ENCODE measurements at regions not wholly inside any gene's neighbourhood (a gene's known extent, or its start where the extent isn't known, plus 50 kb on each side); places are given as distances from the start of the nearest gene placed in this dataset.

DNA sequence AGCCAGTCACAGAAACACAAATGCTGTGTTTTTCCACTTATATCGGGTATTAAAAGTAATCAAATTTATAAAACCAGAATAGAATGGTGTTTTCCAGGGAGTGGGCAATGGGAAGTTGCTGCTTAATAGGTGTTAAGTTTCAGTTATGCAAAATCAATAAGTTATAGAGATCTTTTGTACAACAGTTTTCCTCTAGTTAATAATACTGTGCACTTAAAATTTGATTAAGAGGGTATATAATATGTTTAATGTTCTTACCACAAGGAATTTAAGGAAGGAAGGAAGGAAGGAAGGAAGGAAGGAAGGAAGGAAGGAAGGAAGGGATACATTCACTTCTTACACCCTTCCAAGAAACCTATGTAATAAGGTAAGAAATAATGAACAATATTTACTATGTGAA, 867.7 kb upstream of the CDH6 start:
- H2AFZ ChIP-seq (ENCODE audit: low read length) = no peak overlapping the region
- no peak overlapping the region for H2BK12ac ChIP-seq (ENCODE audit: insufficient read length, low read depth, low read length)
- no peak overlapping the region for H3K56ac ChIP-seq (ENCODE audit: insufficient read length, low read depth, low read length)
- H3K4me1 ChIP-seq (ENCODE audit: insufficient read depth, low read length) = no peaks in the 10 kb centered on the region
- H3K79me1 ChIP-seq (ENCODE audit: insufficient read depth, low read depth, low read length, poor library complexity, severe bottlenecking) = no peaks in the 10 kb centered on the region
- no peak overlapping the region for H3K23ac ChIP-seq (ENCODE audit: insufficient read length, low read depth, low read length)
- Mint-ChIP-seq H3K4me3 (no peak overlapping the region), H3K27me3 (ENCODE audit: low read depth) (no peaks in the 10 kb centered on the region), H3K9me3 (no peaks in the 10 kb centered on the region), H3K36me3 (ENCODE audit: insufficient read depth in 1 of 3, low read depth in 3 of 3) (no peaks in the 10 kb centered on the region), H3K4me1 (no peaks in the 10 kb centered on the region; a peak in 1 of 4 replicates), H3K27ac (no peak overlapping the region)
- no peak overlapping the region for H3K18ac ChIP-seq (ENCODE audit: insufficient read length, low read depth, low read length)
- H2BK20ac ChIP-seq (ENCODE audit: low read depth, low read length, poor library complexity, severe bottlenecking) = no peak overlapping the region
- no peak overlapping the region for H2BK15ac ChIP-seq (ENCODE audit: low read depth, low read length)
- no peaks in the 10 kb centered on the region for H3K9me3 ChIP-seq (ENCODE audit: control insufficient read depth, low read depth, low read length)
- H3K23me2 ChIP-seq (ENCODE audit: insufficient read length, low read depth, low read length, poor library complexity, severe bottlenecking) = no peaks in the 10 kb centered on the region
- H4K8ac ChIP-seq (replicated peaks; ENCODE audit: insufficient read length, low read depth, low read length) = no peak overlapping the region
- H4K20me1 ChIP-seq (ENCODE audit: control insufficient read depth, insufficient read depth, insufficient read length) = no peaks in the 10 kb centered on the region
- H3K27me3 ChIP-seq (ENCODE audit: insufficient read depth, low read length) = no peaks in the 10 kb centered on the region
- H3K79me2 ChIP-seq (ENCODE audit: insufficient read depth, low read length) = no peaks in the 10 kb centered on the region
- H3T11ph ChIP-seq (ENCODE audit: low read length) = no peak overlapping the region
- H3K27ac ChIP-seq (ENCODE audit: insufficient read length, low read depth, low read length) = no peak overlapping the region
- no peak for DNase-seq
- no peak overlapping the region for H3K4ac ChIP-seq (ENCODE audit: low read depth, low read length)
- H2BK5ac ChIP-seq (ENCODE audit: insufficient read length, low read length) = no peak overlapping the region
- no peak overlapping the region for H3K9ac ChIP-seq (ENCODE audit: extremely low read depth, insufficient read length, low read length)
- H2BK120ac ChIP-seq (ENCODE audit: low read depth, low read length, poor library complexity, severe bottlenecking) = no peak overlapping the region
- no peak overlapping the region for H3K4me2 ChIP-seq (ENCODE audit: insufficient read depth, insufficient read length, low read length)
- no peak overlapping the region for H4K91ac ChIP-seq (ENCODE audit: insufficient read length, low read depth, low read length)
- H4K5ac ChIP-seq (ENCODE audit: insufficient read length, low read depth, low read length) = no peak overlapping the region
- no CpG with 5 or more reads among the region's 1 CpG for WGBS (ENCODE audit: extremely low coverage, insufficient read length, low lambda C conversion rate)
- no peak overlapping the region for H2AK5ac ChIP-seq (ENCODE audit: insufficient read length, low read length)
- no peak for TF ChIP-seq CTCF (conservative IDR thresholded peaks at IDR 0.05)
- H3K14ac ChIP-seq (ENCODE audit: insufficient read depth, low read length) = no peak overlapping the region

Measured in H9 (cell line).